Keratinocyte (primary cell): ENCODE measurements at regions not wholly inside any gene's neighbourhood (a gene's known extent, or its start where the extent isn't known, plus 50 kb on each side); places are given as distances from the start of the nearest gene placed in this dataset.

ENCODE experiments used
- EZH2 ChIP-seq: IDR thresholded peaks from one replicate; pipeline ENCODE4 v1.6.1; 2012; ENCODE audit warnings: inconsistent platforms, mild to moderate bottlenecking, low read length, moderate library complexity
- TF ChIP-seq, protein P1 (sequence below), 3 experiments: IDR thresholded peaks in 1 of 3; conservative IDR thresholded peaks in 1 of 3; optimal IDR thresholded peaks in 1 of 3; 2 replicates in 2 of 3; 3 replicates in 1 of 3; pipeline versions ENCODE3 to v1.5.1; 2011; ENCODE audit warnings: low read length in 3 of 3, mild to moderate bottlenecking in 3 of 3, moderate library complexity in 2 of 3, control low read depth in 1 of 3, inconsistent platforms in 1 of 3; ENCODE audit not compliant: insufficient read depth in 2 of 3; ENCODE audit errors: extremely low read depth in 1 of 3

GRCh38 chr10:112026438-112026837 lies 157.1 kb downstream of the GPAM start:
- TF ChIP-seq, protein P1, sequence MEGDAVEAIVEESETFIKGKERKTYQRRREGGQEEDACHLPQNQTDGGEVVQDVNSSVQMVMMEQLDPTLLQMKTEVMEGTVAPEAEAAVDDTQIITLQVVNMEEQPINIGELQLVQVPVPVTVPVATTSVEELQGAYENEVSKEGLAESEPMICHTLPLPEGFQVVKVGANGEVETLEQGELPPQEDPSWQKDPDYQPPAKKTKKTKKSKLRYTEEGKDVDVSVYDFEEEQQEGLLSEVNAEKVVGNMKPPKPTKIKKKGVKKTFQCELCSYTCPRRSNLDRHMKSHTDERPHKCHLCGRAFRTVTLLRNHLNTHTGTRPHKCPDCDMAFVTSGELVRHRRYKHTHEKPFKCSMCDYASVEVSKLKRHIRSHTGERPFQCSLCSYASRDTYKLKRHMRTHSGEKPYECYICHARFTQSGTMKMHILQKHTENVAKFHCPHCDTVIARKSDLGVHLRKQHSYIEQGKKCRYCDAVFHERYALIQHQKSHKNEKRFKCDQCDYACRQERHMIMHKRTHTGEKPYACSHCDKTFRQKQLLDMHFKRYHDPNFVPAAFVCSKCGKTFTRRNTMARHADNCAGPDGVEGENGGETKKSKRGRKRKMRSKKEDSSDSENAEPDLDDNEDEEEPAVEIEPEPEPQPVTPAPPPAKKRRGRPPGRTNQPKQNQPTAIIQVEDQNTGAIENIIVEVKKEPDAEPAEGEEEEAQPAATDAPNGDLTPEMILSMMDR (optimal IDR thresholded peaks at IDR 0.05 in 1 of 3, IDR thresholded peaks at IDR 0.05 in 1 of 3, conservative IDR thresholded peaks at IDR 0.05 in 1 of 3; ENCODE audit: extremely low read depth in 1 of 3, insufficient read depth in 2 of 3, low read length in 3 of 3) = peak; percentile 15 to 56 (median 49)
- no peak for TF ChIP-seq EZH2
